ENCODE measurements at regions not wholly inside any gene's neighbourhood (a gene's known extent, or its start where the extent isn't known, plus 50 kb on each side); places are given as distances from the start of the nearest gene placed in this dataset.

DNA sequence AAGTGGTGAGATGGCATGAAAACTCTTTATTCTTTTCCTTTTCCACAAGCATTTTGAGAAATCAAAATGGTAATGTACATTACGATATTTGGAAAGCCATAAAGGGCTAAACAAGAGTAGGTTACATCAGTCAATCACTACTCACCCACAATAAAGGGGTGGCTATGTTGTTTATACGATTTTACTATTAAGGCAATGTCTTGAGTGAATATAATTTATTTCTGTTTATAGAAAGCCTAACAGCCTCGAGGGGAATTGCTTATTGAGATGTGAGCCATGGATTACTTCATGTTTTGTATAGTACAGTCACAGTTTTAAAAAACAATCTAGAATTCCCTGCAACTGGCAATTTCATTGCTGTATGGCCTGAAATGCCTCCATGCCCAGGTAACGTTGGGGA, 237.5 kb upstream of the RBBP8 start:
- no peak for TF ChIP-seq POLR2AphosphoS5 (IDR thresholded peaks at IDR 0.05; ENCODE audit: low read depth, low read length)
- TF ChIP-seq, protein P1, sequence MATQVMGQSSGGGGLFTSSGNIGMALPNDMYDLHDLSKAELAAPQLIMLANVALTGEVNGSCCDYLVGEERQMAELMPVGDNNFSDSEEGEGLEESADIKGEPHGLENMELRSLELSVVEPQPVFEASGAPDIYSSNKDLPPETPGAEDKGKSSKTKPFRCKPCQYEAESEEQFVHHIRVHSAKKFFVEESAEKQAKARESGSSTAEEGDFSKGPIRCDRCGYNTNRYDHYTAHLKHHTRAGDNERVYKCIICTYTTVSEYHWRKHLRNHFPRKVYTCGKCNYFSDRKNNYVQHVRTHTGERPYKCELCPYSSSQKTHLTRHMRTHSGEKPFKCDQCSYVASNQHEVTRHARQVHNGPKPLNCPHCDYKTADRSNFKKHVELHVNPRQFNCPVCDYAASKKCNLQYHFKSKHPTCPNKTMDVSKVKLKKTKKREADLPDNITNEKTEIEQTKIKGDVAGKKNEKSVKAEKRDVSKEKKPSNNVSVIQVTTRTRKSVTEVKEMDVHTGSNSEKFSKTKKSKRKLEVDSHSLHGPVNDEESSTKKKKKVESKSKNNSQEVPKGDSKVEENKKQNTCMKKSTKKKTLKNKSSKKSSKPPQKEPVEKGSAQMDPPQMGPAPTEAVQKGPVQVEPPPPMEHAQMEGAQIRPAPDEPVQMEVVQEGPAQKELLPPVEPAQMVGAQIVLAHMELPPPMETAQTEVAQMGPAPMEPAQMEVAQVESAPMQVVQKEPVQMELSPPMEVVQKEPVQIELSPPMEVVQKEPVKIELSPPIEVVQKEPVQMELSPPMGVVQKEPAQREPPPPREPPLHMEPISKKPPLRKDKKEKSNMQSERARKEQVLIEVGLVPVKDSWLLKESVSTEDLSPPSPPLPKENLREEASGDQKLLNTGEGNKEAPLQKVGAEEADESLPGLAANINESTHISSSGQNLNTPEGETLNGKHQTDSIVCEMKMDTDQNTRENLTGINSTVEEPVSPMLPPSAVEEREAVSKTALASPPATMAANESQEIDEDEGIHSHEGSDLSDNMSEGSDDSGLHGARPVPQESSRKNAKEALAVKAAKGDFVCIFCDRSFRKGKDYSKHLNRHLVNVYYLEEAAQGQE (IDR thresholded peaks at IDR 0.05; ENCODE audit: insufficient read depth in 1 of 2, low read depth in 2 of 2, low read length in 2 of 2) = no peak
- TF ChIP-seq SIN3A (IDR thresholded peaks at IDR 0.05; ENCODE audit: borderline replicate concordance, insufficient read depth, low read length) = no peak
